A673 (cell line): ENCODE measurements at regions not wholly inside any gene's neighbourhood (a gene's known extent, or its start where the extent isn't known, plus 50 kb on each side); places are given as distances from the start of the nearest gene placed in this dataset.

Source experiments
- BruUV-seq: library from RNA; stranded (reverse); fragments of 400-500 nt; replicated peaks from 2 replicates; lab custom pipeline; 2021; lab: Mats Ljungman, UMichigan
- CTCF ChIA-PET: fragments of 300-600 bp; sonication (Branson Sonifier 250); formaldehyde crosslinking; loops from one replicate; lab custom pipeline; 2022; ENCODE audit warnings: antibody characterized with exemption; lab: Charles Lee
- POLR2A ChIA-PET: fragments of 300-600 bp; sonication (Branson Sonifier 250); formaldehyde crosslinking; loops from one replicate; lab custom pipeline; 2022; ENCODE audit warnings: antibody characterized with exemption; ENCODE audit not compliant: low non-redundant PET; lab: Charles Lee
- DNase-seq: peaks from one replicate; pipeline ENCODE4 v3.0.0-alpha.2; 2015; ENCODE audit warnings: low spot score
- H3K27ac ChIP-seq: fragments of 200-600 bp; sonication (generic); 2 replicates; pipeline ENCODE4 v1.5.1; 2016; ENCODE audit warnings: mixed run types, low read depth, mild to moderate bottlenecking, mixed read lengths, antibody characterized with exemption, low read length; ENCODE audit not compliant: poor library complexity, severe bottlenecking
- H3K27me3 ChIP-seq: fragments of 200-600 bp; sonication (generic); replicated peaks from 2 replicates; pipeline ENCODE4 v1.6.1; 2017; ENCODE audit warnings: mixed run types, low read depth, mild to moderate bottlenecking, mixed read lengths, antibody characterized with exemption, low read length; ENCODE audit not compliant: insufficient read depth, poor library complexity
- H3K36me3 ChIP-seq: fragments of 200-600 bp; sonication (generic); 2 replicates; pipeline ENCODE4 v1.6.1; 2016; ENCODE audit warnings: mixed run types, mild to moderate bottlenecking, mixed read lengths, antibody characterized with exemption, low read length; ENCODE audit not compliant: insufficient read depth, poor library complexity, severe bottlenecking
- H3K4me1 ChIP-seq: fragments of 200-600 bp; sonication (generic); 2 replicates; pipeline ENCODE4 v1.6.1; 2017; ENCODE audit warnings: mixed run types, mild to moderate bottlenecking, mixed read lengths, antibody characterized with exemption, low read length; ENCODE audit not compliant: insufficient read depth, poor library complexity, severe bottlenecking
- H3K4me3 ChIP-seq: fragments of 200-600 bp; sonication (generic); 2 replicates; pipeline ENCODE4 v1.5.1; 2016; ENCODE audit warnings: low read depth, mixed run types, mild to moderate bottlenecking, mixed read lengths, low read length; ENCODE audit not compliant: poor library complexity, severe bottlenecking
- H3K9me3 ChIP-seq: fragments of 200-600 bp; sonication (generic); 2 replicates; pipeline ENCODE4 v1.6.1; 2016; ENCODE audit warnings: mixed run types, low read depth, mild to moderate bottlenecking, mixed read lengths, antibody characterized with exemption, low read length; ENCODE audit not compliant: poor library complexity, severe bottlenecking
- CTCF ChIP-seq: fragments of 300-800, 200-600 bp; sonication (generic); conservative IDR thresholded peaks from 2 replicates; pipeline ENCODE4 v1.5.1; 2017; ENCODE audit warnings: low read depth, mild to moderate bottlenecking, antibody characterized with exemption, low read length, moderate library complexity, mixed read lengths
- EZH2 ChIP-seq: fragments of 200-600 bp; sonication (generic); IDR thresholded peaks from 2 replicates; pipeline ENCODE4 v1.6.1; 2017; ENCODE audit warnings: borderline replicate concordance, low read depth, mild to moderate bottlenecking, mixed read lengths, antibody characterized with exemption, low read length; ENCODE audit not compliant: poor library complexity, severe bottlenecking
- intact Hi-C: fragments of 100-400 bp; cut with micrococcal nuclease; formaldehyde crosslinking; loops from one replicate; pipeline ENCODE4 v1.10.0; 2022; ENCODE audit not compliant: unreplicated experiment

DNA sequence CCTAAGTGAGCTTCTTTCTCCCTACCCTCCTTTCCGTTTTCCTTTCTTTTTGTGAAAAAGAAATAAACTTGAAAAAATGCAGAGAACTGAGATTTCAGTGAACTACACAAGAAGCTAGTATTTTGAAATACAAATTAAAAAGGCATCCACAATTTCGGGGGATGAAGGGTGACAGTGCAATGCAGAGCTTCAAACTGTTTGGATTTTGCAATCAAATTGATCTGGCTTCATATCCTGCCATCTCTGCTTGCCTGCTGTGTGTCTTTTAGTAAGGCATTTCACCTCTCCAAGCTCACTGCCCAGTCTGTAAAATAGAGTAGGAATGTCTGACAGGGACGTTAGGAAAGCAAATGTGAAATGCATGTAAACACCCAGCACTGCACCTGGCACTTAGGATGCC, 258.0 kb downstream of the HACE1 start:
- BruUV-seq = no TSS peak
- H3K27ac ChIP-seq = peak overlapping the region; percentile 48
- peak overlapping the region; percentile 30 for H3K4me3 ChIP-seq
- CTCF ChIA-PET = no interaction called here
- TF ChIP-seq CTCF = no peak
- TF ChIP-seq EZH2 = no peak
- DNase-seq = peak; percentile 52
- POLR2A ChIA-PET = interaction anchor here (0.7 kb wide), 1 partner anchor 98 kb away, joined by 3 read pairs; no protein-coding TSS in a partner anchor
- no peaks in the 10 kb centered on the region for H3K36me3 ChIP-seq
- H3K27me3 ChIP-seq = no peaks in the 10 kb centered on the region
- peaks cover 72% of the 10 kb centered on the region for H3K4me1 ChIP-seq
- H3K9me3 ChIP-seq = no peaks in the 10 kb centered on the region
- intact Hi-C loops = no loop called here

DNA sequence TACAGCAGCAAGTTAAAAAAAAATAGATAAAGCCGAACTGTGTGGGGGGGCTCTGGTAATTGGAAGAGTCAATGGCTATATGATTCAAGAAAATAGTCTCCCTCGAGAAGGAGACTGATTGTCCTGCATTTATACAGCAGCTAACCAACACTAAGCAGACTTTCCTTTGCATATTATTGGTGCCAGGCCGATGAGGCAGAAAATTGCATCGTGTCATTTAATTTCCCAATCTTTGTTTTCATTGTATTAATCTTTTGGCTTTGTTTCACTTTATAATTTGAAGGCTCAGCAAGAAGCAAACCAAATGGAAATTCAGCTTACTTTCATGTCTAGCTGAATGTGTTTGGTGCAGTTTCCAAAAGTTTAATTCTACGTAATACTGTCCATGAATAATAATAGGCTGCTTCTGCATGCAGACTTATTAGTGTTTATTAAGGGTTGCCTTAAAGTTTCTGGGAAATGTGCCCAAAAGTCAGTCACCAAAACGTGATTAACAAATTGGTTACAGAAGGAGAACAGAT, 258.5 kb downstream of the HACE1 start:
- Histone ChIP-seq H3K4me3 (peak overlapping the region; percentile 30), H3K9me3 (no peaks in the 10 kb centered on the region), H3K4me1 (peaks cover 72% of the 10 kb centered on the region), H3K27ac (peak overlapping the region; percentile 48), H3K27me3 (no peaks in the 10 kb centered on the region), H3K36me3 (no peaks in the 10 kb centered on the region)
- POLR2A ChIA-PET = interaction anchor here (0.7 kb wide), 1 partner anchor 97 kb away, joined by 3 read pairs; no protein-coding TSS in a partner anchor
- TF ChIP-seq EZH2 (no peak), CTCF (no peak)
- CTCF ChIA-PET = no interaction called here
- intact Hi-C loops = no loop called here
- BruUV-seq = no TSS peak
- DNase-seq = peak; percentile 68

DNA sequence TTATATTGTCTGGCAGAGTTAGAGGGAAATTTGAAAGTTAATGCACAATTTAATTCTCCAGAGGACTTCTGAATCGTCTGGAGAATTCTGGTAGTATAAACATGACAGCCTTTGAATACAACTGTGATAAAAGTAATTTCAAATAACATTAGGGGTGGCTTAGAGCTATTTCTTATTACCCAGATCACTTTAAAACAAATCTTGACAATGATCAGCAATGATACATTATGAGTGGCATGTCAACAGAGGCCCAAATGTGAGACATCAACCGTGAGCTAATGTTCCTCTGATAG, 259.1 kb downstream of the HACE1 start:
- intact Hi-C loops = no loop called here
- H3K4me1 ChIP-seq = peaks cover 72% of the 10 kb centered on the region
- peak; percentile 22 for DNase-seq
- ChIA-PET CTCF (no interaction called here), POLR2A (no interaction called here)
- no TSS peak for BruUV-seq
- no peaks in the 10 kb centered on the region for H3K9me3 ChIP-seq
- no peak overlapping the region for H3K4me3 ChIP-seq
- H3K27me3 ChIP-seq = no peaks in the 10 kb centered on the region
- H3K36me3 ChIP-seq = no peaks in the 10 kb centered on the region
- H3K27ac ChIP-seq = no peak overlapping the region
- TF ChIP-seq CTCF (no peak), EZH2 (no peak)
